ENCODE measurements at regions not wholly inside any gene's neighbourhood (a gene's known extent, or its start where the extent isn't known, plus 50 kb on each side); places are given as distances from the start of the nearest gene placed in this dataset.

GRCh38 chr6:132072271-132072670 is 121.1 kb upstream of the CCN2 start:
- TF ChIP-seq CTCF (IDR thresholded peaks at IDR 0.05) = no peak
- no peak for TF ChIP-seq POLR2A (IDR thresholded peaks at IDR 0.05)
